Activated CD8-positive, alpha-beta T cell treated with anti-CD3 and anti-CD28 coated beads for 36 hours (primary cell): ENCODE measurements at regions not wholly inside any gene's neighbourhood (a gene's known extent, or its start where the extent isn't known, plus 50 kb on each side); places are given as distances from the start of the nearest gene placed in this dataset.

ENCODE experiments used
- ATAC-seq: fragments of 200-7000 bp; cut with Tn5 transposase; one replicate; pipeline ENCODE4 v1.10.0; 2021; ENCODE audit warnings: mild to moderate bottlenecking, moderate library complexity
- CTCF ChIA-PET: fragments of 350-600 bp; sonication (Branson Sonifier 250); formaldehyde crosslinking; loops from one replicate; lab custom pipeline; 2021; ENCODE audit warnings: antibody characterized with exemption; lab: Charles Lee
- POLR2A ChIA-PET: fragments of 350-600 bp; sonication (Branson Sonifier 250); formaldehyde crosslinking; loops from one replicate; lab custom pipeline; 2021; ENCODE audit warnings: antibody characterized with exemption; lab: Charles Lee
- DNase-seq: peaks from one replicate; pipeline ENCODE4 v3.0.0-alpha.2; 2020
- H3K27ac Mint-ChIP-seq: one replicate; pipeline ENCODE4 v1.8.0; 2021; ENCODE audit warnings: mild to moderate bottlenecking, mixed read lengths
- H3K27me3 Mint-ChIP-seq: one replicate; pipeline ENCODE4 v1.8.0; 2021; ENCODE audit warnings: mixed read lengths
- H3K36me3 Mint-ChIP-seq: one replicate; pipeline ENCODE4 v1.8.0; 2021; ENCODE audit warnings: low read depth, mixed read lengths
- H3K4me1 Mint-ChIP-seq: one replicate; pipeline ENCODE4 v1.8.0; 2021; ENCODE audit warnings: low read depth, mixed read lengths
- H3K4me3 Mint-ChIP-seq: one replicate; pipeline ENCODE4 v1.8.0; 2021; ENCODE audit warnings: mild to moderate bottlenecking, moderate library complexity, mixed read lengths
- H3K9me3 Mint-ChIP-seq: one replicate; pipeline ENCODE4 v1.8.0; 2021; ENCODE audit warnings: mixed read lengths
- CTCF ChIP-seq: fragments of 200-600 bp; IDR thresholded peaks from one replicate; pipeline ENCODE4 v1.8.0; 2022; ENCODE audit warnings: antibody characterized with exemption, mild to moderate bottlenecking
- intact Hi-C: fragments of 100-400 bp; cut with micrococcal nuclease; formaldehyde crosslinking; loops from one replicate; pipeline ENCODE4 v1.10.0; 2022

DNA sequence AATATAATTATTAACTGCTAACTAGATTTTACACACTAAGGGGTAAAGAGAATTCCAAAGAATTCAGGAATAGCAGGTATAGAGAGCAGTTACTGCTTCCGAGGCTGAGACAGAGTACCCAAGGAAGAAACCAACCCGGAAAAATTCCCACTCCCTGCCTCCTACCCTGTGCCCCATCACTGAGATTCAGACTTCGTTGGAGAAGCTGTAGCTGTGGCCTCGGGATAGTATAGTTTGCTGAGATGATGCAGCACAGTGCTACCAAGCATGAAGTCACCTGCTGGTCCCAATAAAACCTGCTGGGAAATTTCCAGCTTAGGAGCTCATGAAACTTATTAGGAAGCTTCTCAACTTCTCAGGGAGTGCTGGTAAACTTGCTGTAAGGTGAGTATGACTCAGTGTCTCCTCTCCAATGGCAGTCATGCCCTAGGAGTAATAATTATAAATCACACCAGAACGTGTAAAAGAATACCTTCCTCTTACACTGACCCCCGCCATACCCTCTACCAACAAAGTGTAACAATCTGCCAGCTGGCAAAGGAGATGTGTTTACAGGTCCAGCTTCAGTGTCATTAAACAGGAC, 215.2 kb upstream of the ROBO2 start:
- DNase-seq, result no peak
- TF ChIP-seq CTCF, result no peak
- H3K4me3 Mint-ChIP-seq, result no peak overlapping the region
- H3K36me3 Mint-ChIP-seq, result no peaks in the 10 kb centered on the region
- peaks cover 11% of the 10 kb centered on the region for H3K9me3 Mint-ChIP-seq
- H3K27ac Mint-ChIP-seq, result no peak overlapping the region
- H3K4me1 Mint-ChIP-seq, result no peaks in the 10 kb centered on the region
- CTCF ChIA-PET, result no interaction called here
- H3K27me3 Mint-ChIP-seq, result no peaks in the 10 kb centered on the region
- POLR2A ChIA-PET, result interaction anchor here (0.6 to 0.9 kb wide), 2 partner anchors 22 to 36 kb away, joined by 3 read pairs; no protein-coding TSS in a partner anchor
- intact Hi-C loops, result no loop called here
- ATAC-seq, result no peak

DNA sequence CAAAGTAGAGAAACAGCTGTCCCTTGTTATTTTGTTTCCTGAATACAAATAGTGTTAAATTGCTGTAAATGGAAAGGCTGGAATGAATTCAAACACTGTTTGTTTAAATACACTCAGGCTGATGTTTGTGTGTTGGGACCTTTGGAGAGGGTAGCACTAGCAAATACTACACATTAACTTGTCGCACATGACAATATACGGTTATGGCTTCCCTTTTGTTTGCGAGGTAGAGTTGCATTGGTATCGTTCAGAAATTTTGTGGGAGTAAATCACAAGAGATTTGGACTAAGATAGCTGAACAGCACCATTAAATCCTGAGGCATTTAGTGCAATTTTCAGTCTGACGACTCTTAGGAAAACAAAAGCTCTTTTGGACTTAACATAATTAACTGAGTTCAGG, 213.0 kb upstream of the ROBO2 start:
- H3K27ac Mint-ChIP-seq, result no peak overlapping the region
- peaks cover 7% of the 10 kb centered on the region for H3K9me3 Mint-ChIP-seq
- ATAC-seq (no peak), DNase-seq (no peak)
- no peaks in the 10 kb centered on the region for H3K27me3 Mint-ChIP-seq
- H3K4me3 Mint-ChIP-seq, result no peak overlapping the region
- no peak for TF ChIP-seq CTCF
- intact Hi-C loops, result no loop called here
- CTCF ChIA-PET, result no interaction called here
- H3K4me1 Mint-ChIP-seq, result no peaks in the 10 kb centered on the region
- POLR2A ChIA-PET, result no interaction called here
- no peaks in the 10 kb centered on the region for H3K36me3 Mint-ChIP-seq

DNA sequence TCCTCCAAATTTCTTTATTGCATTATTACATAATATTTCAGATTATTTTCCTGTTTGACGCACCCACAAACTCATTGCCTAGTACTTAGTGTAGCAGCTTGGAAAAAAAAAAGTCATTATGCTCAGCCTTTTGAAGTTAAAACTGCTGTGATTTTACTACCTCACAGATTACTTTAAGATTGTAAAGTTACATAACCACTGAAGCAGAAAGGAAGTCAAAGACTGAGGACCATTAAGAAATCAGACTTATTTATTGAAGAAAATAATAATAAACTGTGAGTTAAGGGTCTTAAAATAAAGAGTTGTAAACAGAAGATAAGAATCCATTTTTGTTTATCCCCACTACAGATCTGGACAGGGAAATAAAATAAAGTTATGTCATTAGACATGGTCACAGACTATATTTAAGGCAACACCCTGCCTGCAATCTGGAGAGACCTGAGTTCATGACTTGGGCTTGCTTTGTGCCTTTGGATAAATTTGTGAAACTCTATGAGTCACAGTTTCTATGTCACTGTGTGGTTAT, 212.1 kb upstream of the ROBO2 start:
- H3K4me3 Mint-ChIP-seq, result no peak overlapping the region
- no peak for ATAC-seq
- H3K27ac Mint-ChIP-seq, result no peak overlapping the region
- no peaks in the 10 kb centered on the region for H3K4me1 Mint-ChIP-seq
- intact Hi-C loops, result no loop called here
- DNase-seq, result no peak
- no peaks in the 10 kb centered on the region for H3K27me3 Mint-ChIP-seq
- no peak for TF ChIP-seq CTCF
- POLR2A ChIA-PET, result no interaction called here
- peaks cover 11% of the 10 kb centered on the region for H3K9me3 Mint-ChIP-seq
- H3K36me3 Mint-ChIP-seq, result no peaks in the 10 kb centered on the region
- CTCF ChIA-PET, result no interaction called here

- Mint-ChIP-seq H3K9me3 (peaks cover 11% of the 10 kb centered on the region), H3K36me3 (no peaks in the 10 kb centered on the region), H3K27me3 (no peaks in the 10 kb centered on the region), H3K4me3 (no peak overlapping the region), H3K4me1 (no peaks in the 10 kb centered on the region), H3K27ac (no peak overlapping the region)
- DNase-seq, result no peak
- ATAC-seq, result no peak
- intact Hi-C loops, result no loop called here
- no peak for TF ChIP-seq CTCF
- ChIA-PET POLR2A (no interaction called here), CTCF (no interaction called here)
Observed at GRCh38 chr3:76834657-76835056, 205.2 kb upstream of the ROBO2 start.

GRCh38 chr3:76841747-76842146, 198.2 kb upstream of the ROBO2 start:
- ATAC-seq (no peak), DNase-seq (no peak)
- intact Hi-C loops, result no loop called here
- Mint-ChIP-seq H3K4me3 (no peak overlapping the region), H3K27ac (no peak overlapping the region), H3K36me3 (no peaks in the 10 kb centered on the region), H3K4me1 (no peaks in the 10 kb centered on the region), H3K9me3 (peaks cover 7% of the 10 kb centered on the region), H3K27me3 (no peaks in the 10 kb centered on the region)
- ChIA-PET POLR2A (no interaction called here), CTCF (no interaction called here)
- TF ChIP-seq CTCF, result no peak
